Body of pancreas (tissue), 4 donors: ENCODE measurements at regions not wholly inside any gene's neighbourhood (a gene's known extent, or its start where the extent isn't known, plus 50 kb on each side); places are given as distances from the start of the nearest gene placed in this dataset.

Experiments used
- CTCF ChIP-seq, 7 experiments: fragments of 450-650 bp in 4 of 7; fragments of 200-600 bp in 3 of 7; sonication (generic) in 3 of 7; IDR thresholded peaks; one replicate each; pipeline ENCODE4 v1.5.1; 2016 to 2019; ENCODE audit warnings: antibody characterized with exemption in 7 of 7
- POLR2A ChIP-seq, 3 donors: fragments of 450-650 bp; IDR thresholded peaks; one replicate each; pipeline ENCODE4 v1.6.1; 2016; ENCODE audit warnings: antibody characterized with exemption in 3 of 3, mild to moderate bottlenecking in 2 of 3

- no peak for TF ChIP-seq CTCF (IDR thresholded peaks at IDR 0.05)
- no peak for TF ChIP-seq POLR2A (IDR thresholded peaks at IDR 0.05)
Observed at GRCh38 chr5:42963412-42963811, 76.7 kb downstream of the ANXA2R start.
